CD4-positive, alpha-beta T cell treated with Interleukin-17A for 4 hours (primary cell): ENCODE measurements at regions not wholly inside any gene's neighbourhood (a gene's known extent, or its start where the extent isn't known, plus 50 kb on each side); places are given as distances from the start of the nearest gene placed in this dataset.

Experiments used
- DNase-seq: peaks from one replicate; pipeline ENCODE4 v3.0.0-alpha.2; 2020; ENCODE audit warnings: mixed read lengths

GRCh38 chr5:3312299-3312698 is 283.3 kb upstream of the IRX1 start:
- DNase-seq = no peak

GRCh38 chr5:3311433-3311832 is 284.2 kb upstream of the IRX1 start:
- no peak for DNase-seq

- no peak for DNase-seq
Measured at GRCh38 chr5:3310541-3311261, 284.9 kb upstream of the IRX1 start.

GRCh38 chr5:3309538-3309937 is 286.1 kb upstream of the IRX1 start:
- no peak for DNase-seq

GRCh38 chr5:3307982-3308621 is 287.5 kb upstream of the IRX1 start:
- no peak for DNase-seq

GRCh38 chr5:3305432-3305831 is 290.2 kb upstream of the IRX1 start:
- no peak for DNase-seq

GRCh38 chr5:3304346-3304745 is 291.3 kb upstream of the IRX1 start:
- DNase-seq = no peak

- no peak for DNase-seq
Measured at GRCh38 chr5:3303777-3304176, 291.9 kb upstream of the IRX1 start.

- DNase-seq = no peak
Measured at GRCh38 chr5:3302228-3302627, 293.4 kb upstream of the IRX1 start.

- no peak for DNase-seq
Measured at GRCh38 chr5:3301306-3301705, 294.3 kb upstream of the IRX1 start.

GRCh38 chr5:3300726-3301125 is 294.9 kb upstream of the IRX1 start:
- no peak for DNase-seq

- DNase-seq = no peak
Measured at GRCh38 chr5:3299441-3299840, 296.2 kb upstream of the IRX1 start.

- no peak for DNase-seq
Measured at GRCh38 chr5:3297853-3298252, 297.8 kb upstream of the IRX1 start.

GRCh38 chr5:3288325-3288724 is 307.3 kb upstream of the IRX1 start:
- DNase-seq = no peak

GRCh38 chr5:3287516-3287915 is 308.1 kb upstream of the IRX1 start:
- DNase-seq = no peak

- no peak for DNase-seq
Measured at GRCh38 chr5:3285621-3286020, 310.0 kb upstream of the IRX1 start.

GRCh38 chr5:3284506-3284905 is 311.1 kb upstream of the IRX1 start:
- no peak for DNase-seq

- DNase-seq = no peak
Measured at GRCh38 chr5:3282841-3283240, 312.8 kb upstream of the IRX1 start.

GRCh38 chr5:3281366-3281765 is 314.3 kb upstream of the IRX1 start:
- DNase-seq = no peak

GRCh38 chr5:3278643-3279042 is 317.0 kb upstream of the IRX1 start:
- no peak for DNase-seq

- no peak for DNase-seq
Measured at GRCh38 chr5:3277590-3278196, 317.9 kb upstream of the IRX1 start.

GRCh38 chr5:3276896-3277295 is 318.7 kb upstream of the IRX1 start:
- no peak for DNase-seq

GRCh38 chr5:3269395-3270169 is 326.1 kb upstream of the IRX1 start:
- no peak for DNase-seq
